ENCODE measurements at regions not wholly inside any gene's neighbourhood (a gene's known extent, or its start where the extent isn't known, plus 50 kb on each side); places are given as distances from the start of the nearest gene placed in this dataset.

GRCh38 chr11:96708219-96708878 is 318.5 kb downstream of the JRKL start:
- no peak overlapping the region for H3K4me3 ChIP-seq
- no peak for FAIRE-seq
- no peaks in the 10 kb centered on the region for H3K4me1 ChIP-seq (ENCODE audit: control insufficient read depth, insufficient read depth, low read length)
- H3K9me3 ChIP-seq (replicated peaks; ENCODE audit: control insufficient read depth, insufficient read depth, low read length): no peaks in the 10 kb centered on the region
- in situ Hi-C loops (cut with MboI): no loop called here
- ChIA-PET CTCF (no interaction called here), RAD21 (ENCODE audit: unreplicated experiment) (no interaction called here), POLR2A (no interaction called here), SMC1A (ENCODE audit: uncharacterized antibody, unreplicated experiment) (no interaction called here)
- no peak overlapping the region for H3K9ac ChIP-seq (ENCODE audit: control insufficient read depth, insufficient read depth, low read length)
- no TSS peak for BruUV-seq (replicated peaks)
- DNase-seq (ENCODE audit: low read depth, low spot score): no peak
- no peaks in the 10 kb centered on the region for H3K36me3 ChIP-seq (ENCODE audit: control insufficient read depth in 2 of 2, insufficient read depth in 2 of 2, low read length in 1 of 2)
- no peaks in the 10 kb centered on the region for H3K79me2 ChIP-seq (ENCODE audit: control insufficient read depth, insufficient read depth, low read length)
- intact Hi-C loops (cut with micrococcal nuclease; ENCODE audit: unreplicated experiment): no loop called here
- H4K20me1 ChIP-seq (ENCODE audit: control insufficient read depth, insufficient read depth): no peaks in the 10 kb centered on the region
- no peaks in the 10 kb centered on the region for H3K27me3 ChIP-seq (replicated peaks in 1 of 2; ENCODE audit: control insufficient read depth in 2 of 2, insufficient read depth in 2 of 2, low read length in 1 of 2)
- TF ChIP-seq MTA2 (IDR thresholded peaks at IDR 0.05; ENCODE audit: low read depth) (no peak), NFXL1 (IDR thresholded peaks at IDR 0.05; ENCODE audit: borderline replicate concordance) (no peak), RUNX3 (IDR thresholded peaks at IDR 0.05; ENCODE audit: low read length) (no peak), WRNIP1 (IDR thresholded peaks at IDR 0.05; ENCODE audit: borderline replicate concordance, low read depth, low read length) (no peak), ZNF24 (IDR thresholded peaks at IDR 0.05) (no peak), ZNF622 (IDR thresholded peaks at IDR 0.05) (no peak), BCL11A (IDR thresholded peaks at IDR 0.05; ENCODE audit: low read depth, low read length) (no peak), CREM (IDR thresholded peaks at IDR 0.05; ENCODE audit: low read depth) (no peak), RELA (IDR thresholded peaks at IDR 0.05; ENCODE audit: borderline replicate concordance, partially characterized antibody) (no peak)
- WGBS (ENCODE audit: insufficient coverage, insufficient replicate concordance, low lambda C conversion rate, missing lambda C conversion rate): 15% methylated on average over 4 of the region's 4 CpGs
- H3K27ac ChIP-seq (ENCODE audit: control insufficient read depth, insufficient read depth): no peak overlapping the region
- no peak overlapping the region for H2AFZ ChIP-seq (ENCODE audit: control insufficient read depth, low read depth, low read length)
- ATAC-seq: no peak
- no peak overlapping the region for H3K4me2 ChIP-seq (ENCODE audit: control insufficient read depth, insufficient read depth)

GRCh38 chr11:96713301-96713700 is 323.5 kb downstream of the JRKL start:
- H3K79me2 ChIP-seq (ENCODE audit: control insufficient read depth, insufficient read depth, low read length): no peaks in the 10 kb centered on the region
- RAD21 ChIA-PET (ENCODE audit: unreplicated experiment): no interaction called here
- POLR2A ChIA-PET: no interaction called here
- no TSS peak for BruUV-seq (replicated peaks)
- no peak overlapping the region for H3K4me2 ChIP-seq (ENCODE audit: control insufficient read depth, insufficient read depth)
- 9% methylated on average over 2 of the region's 2 CpGs for WGBS (ENCODE audit: insufficient coverage, insufficient replicate concordance, low lambda C conversion rate, missing lambda C conversion rate)
- SMC1A ChIA-PET (ENCODE audit: uncharacterized antibody, unreplicated experiment): no interaction called here
- DNase-seq (ENCODE audit: low read depth, low spot score) (no peak), FAIRE-seq (no peak), ATAC-seq (no peak)
- intact Hi-C loops (cut with micrococcal nuclease; ENCODE audit: unreplicated experiment) (no loop called here), in situ Hi-C loops (cut with MboI) (no loop called here)
- H3K9me3 ChIP-seq (replicated peaks; ENCODE audit: control insufficient read depth, insufficient read depth, low read length): no peaks in the 10 kb centered on the region
- no peak overlapping the region for H3K27ac ChIP-seq (ENCODE audit: control insufficient read depth, insufficient read depth)
- H3K4me1 ChIP-seq (ENCODE audit: control insufficient read depth, insufficient read depth, low read length): no peaks in the 10 kb centered on the region
- no peak overlapping the region for H3K4me3 ChIP-seq
- CTCF ChIA-PET: no interaction called here
- no peak overlapping the region for H3K9ac ChIP-seq (ENCODE audit: control insufficient read depth, insufficient read depth, low read length)
- no peaks in the 10 kb centered on the region for H4K20me1 ChIP-seq (ENCODE audit: control insufficient read depth, insufficient read depth)
- H3K27me3 ChIP-seq (replicated peaks in 1 of 2; ENCODE audit: control insufficient read depth in 2 of 2, insufficient read depth in 2 of 2, low read length in 1 of 2): no peaks in the 10 kb centered on the region
- H2AFZ ChIP-seq (ENCODE audit: control insufficient read depth, low read depth, low read length): no peak overlapping the region
- no peaks in the 10 kb centered on the region for H3K36me3 ChIP-seq (ENCODE audit: control insufficient read depth in 2 of 2, insufficient read depth in 2 of 2, low read length in 1 of 2)
- no peak for TF ChIP-seq ZSCAN29 (IDR thresholded peaks at IDR 0.05)
- TF ChIP-seq CUX1 (IDR thresholded peaks at IDR 0.05; ENCODE audit: insufficient replicate concordance, low read depth, low read length): no peak
- no peak for TF ChIP-seq ETV6 (conservative IDR thresholded peaks at IDR 0.05 in 1 of 2, IDR thresholded peaks at IDR 0.05 in 1 of 2; ENCODE audit: borderline replicate concordance in 1 of 2, low read depth in 1 of 2)
- no peak for TF ChIP-seq SUPT20H (IDR thresholded peaks at IDR 0.05; ENCODE audit: borderline replicate concordance, control insufficient read depth, low read depth, low read length)
- TF ChIP-seq ZBED1 (IDR thresholded peaks at IDR 0.05; ENCODE audit: borderline replicate concordance): no peak
- TF ChIP-seq FOXM1 (IDR thresholded peaks at IDR 0.05; ENCODE audit: low read depth, low read length): no peak

Measured in GM12878 (cell line).